ENCODE measurements at regions not wholly inside any gene's neighbourhood (a gene's known extent, or its start where the extent isn't known, plus 50 kb on each side); places are given as distances from the start of the nearest gene placed in this dataset.

DNA sequence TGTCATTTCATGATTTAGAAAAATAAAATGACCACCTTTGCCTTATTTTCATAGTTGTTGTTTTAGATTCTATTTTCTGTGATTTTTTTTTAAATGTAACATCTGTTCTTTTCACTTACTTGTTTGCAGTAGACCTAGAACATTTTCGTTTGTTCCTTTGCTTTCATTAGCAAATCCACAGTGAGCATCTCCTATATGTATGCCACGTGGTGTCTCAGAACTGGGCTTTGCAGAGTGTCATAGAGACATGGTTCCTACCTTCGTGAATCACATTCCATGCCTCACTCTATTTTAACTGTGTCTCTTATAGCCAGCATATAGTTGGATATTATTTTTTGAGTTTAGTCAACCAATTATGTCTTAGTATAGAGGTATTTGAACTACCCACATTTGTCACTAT is 118.2 kb downstream of the KLF13 start:
- H3K9me3 Mint-ChIP-seq = no peaks in the 10 kb centered on the region
- DNase-seq (no peak), ATAC-seq (ENCODE audit: low read depth) (no peak)
- ChIA-PET POLR2A (interaction anchor here (0.7 to 2.1 kb wide), 2 partner anchors 10 to 83 kb away, joined by 4 to 5 read pairs; no protein-coding TSS in a partner anchor), CTCF (interaction anchor here (1.7 kb wide), 1 partner anchor 44 kb away, joined by 12 read pairs; no protein-coding TSS in a partner anchor)
- intact Hi-C loops (cut with micrococcal nuclease) = no loop called here
- H3K4me1 Mint-ChIP-seq = peaks cover 47% of the 10 kb centered on the region
- no peak overlapping the region for H3K4me3 Mint-ChIP-seq
- no peaks in the 10 kb centered on the region for H3K27me3 Mint-ChIP-seq
- no peak overlapping the region for H3K27ac Mint-ChIP-seq
- no peaks in the 10 kb centered on the region for H3K36me3 Mint-ChIP-seq (ENCODE audit: low read depth)
- no peak for TF ChIP-seq CTCF (IDR thresholded peaks at IDR 0.05)

- intact Hi-C loops (cut with micrococcal nuclease) = no loop called here
- ATAC-seq (ENCODE audit: low read depth) = no peak
- Mint-ChIP-seq H3K9me3 (no peaks in the 10 kb centered on the region), H3K4me1 (peaks cover 39% of the 10 kb centered on the region), H3K27ac (no peak overlapping the region), H3K36me3 (ENCODE audit: low read depth) (no peaks in the 10 kb centered on the region), H3K4me3 (no peak overlapping the region), H3K27me3 (no peaks in the 10 kb centered on the region)
- POLR2A ChIA-PET = no interaction called here
- CTCF ChIA-PET = no interaction called here
- no peak for DNase-seq
- TF ChIP-seq CTCF (IDR thresholded peaks at IDR 0.05) = no peak
Measured at GRCh38 chr15:31446546-31446945, 119.9 kb downstream of the KLF13 start.

DNA sequence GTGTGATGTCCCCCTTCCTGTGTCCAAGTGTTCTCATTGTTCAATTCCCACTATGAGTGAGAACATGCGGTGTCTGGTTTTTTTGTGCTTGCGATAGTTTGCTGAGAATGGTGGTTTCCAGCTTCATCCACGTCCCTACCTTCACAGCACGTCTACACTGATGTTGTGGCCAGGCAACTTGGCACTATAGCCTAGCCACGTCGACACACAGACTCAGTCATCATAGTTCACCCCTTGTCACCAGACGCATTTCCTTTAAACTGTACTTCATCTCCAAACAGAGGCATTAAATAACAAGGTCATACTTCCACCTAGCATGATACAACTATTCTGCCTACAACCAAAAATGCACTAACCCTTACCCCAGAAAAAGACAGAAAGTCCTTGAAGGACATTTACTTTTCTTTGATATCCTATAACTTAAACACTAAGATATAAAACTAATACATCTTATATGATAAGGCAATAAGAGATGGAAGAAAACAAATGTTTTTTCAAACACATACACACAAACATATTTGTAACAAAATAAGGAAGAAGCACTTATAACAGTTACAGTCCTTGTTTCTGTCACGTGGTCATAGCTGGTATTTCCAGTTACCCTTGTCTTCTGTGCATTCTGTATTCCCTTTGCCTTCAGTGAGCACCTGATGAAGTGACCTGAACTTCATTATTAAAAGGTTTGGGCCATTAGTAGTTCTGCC is 121.4 kb downstream of the KLF13 start:
- Mint-ChIP-seq H3K36me3 (ENCODE audit: low read depth) (no peaks in the 10 kb centered on the region), H3K9me3 (no peaks in the 10 kb centered on the region), H3K4me3 (no peak overlapping the region), H3K27me3 (no peaks in the 10 kb centered on the region), H3K27ac (no peak overlapping the region), H3K4me1 (peaks cover 24% of the 10 kb centered on the region)
- POLR2A ChIA-PET = interaction anchor here (0.7 to 1.3 kb wide), 3 partner anchors 11 to 96 kb away, joined by 3 to 6 read pairs (median 3); no protein-coding TSS in a partner anchor
- DNase-seq (no peak), ATAC-seq (ENCODE audit: low read depth) (no peak)
- intact Hi-C loops (cut with micrococcal nuclease) = no loop called here
- TF ChIP-seq CTCF (IDR thresholded peaks at IDR 0.05) = no peak
- CTCF ChIA-PET = no interaction called here

- no peak for TF ChIP-seq CTCF (IDR thresholded peaks at IDR 0.05)
- no peak for ATAC-seq (ENCODE audit: low read depth)
- Mint-ChIP-seq H3K4me3 (no peak overlapping the region), H3K27me3 (no peaks in the 10 kb centered on the region), H3K36me3 (ENCODE audit: low read depth) (no peaks in the 10 kb centered on the region), H3K9me3 (no peaks in the 10 kb centered on the region), H3K27ac (no peak overlapping the region), H3K4me1 (peaks cover 20% of the 10 kb centered on the region)
- no peak for DNase-seq
- ChIA-PET CTCF (no interaction called here), POLR2A (interaction anchor here (0.7 to 1.3 kb wide), 3 partner anchors 11 to 96 kb away, joined by 3 to 6 read pairs (median 3); no protein-coding TSS in a partner anchor)
- intact Hi-C loops (cut with micrococcal nuclease) = no loop called here
Measured at GRCh38 chr15:31448635-31448979, 122.0 kb downstream of the KLF13 start.

- ChIA-PET CTCF (interaction anchor here (0.9 to 1.5 kb wide), 3 partner anchors 15 to 38 kb away, joined by 3 to 4 read pairs (median 3); no protein-coding TSS in a partner anchor), POLR2A (interaction anchor here (0.6 to 1.2 kb wide), 5 partner anchors 9 to 238 kb away, joined by 3 to 5 read pairs (median 4); no protein-coding TSS in a partner anchor)
- no peak for TF ChIP-seq CTCF (IDR thresholded peaks at IDR 0.05)
- peaks cover 3% of the 10 kb centered on the region for H3K36me3 Mint-ChIP-seq (ENCODE audit: low read depth)
- H3K4me3 Mint-ChIP-seq = no peak overlapping the region
- ATAC-seq (ENCODE audit: low read depth) = no peak
- no peak overlapping the region for H3K27ac Mint-ChIP-seq
- intact Hi-C loops (cut with micrococcal nuclease) = no loop called here
- DNase-seq = no peak
- peaks cover 5% of the 10 kb centered on the region for H3K9me3 Mint-ChIP-seq
- H3K27me3 Mint-ChIP-seq = no peaks in the 10 kb centered on the region
- peaks cover 21% of the 10 kb centered on the region for H3K4me1 Mint-ChIP-seq
Measured at GRCh38 chr15:31452595-31453557, 126.2 kb downstream of the KLF13 start.

Measured in activated B cell treated with CpG ODN at 0.5 μM for 24 hours (primary cell).